ENCODE measurements at regions not wholly inside any gene's neighbourhood (a gene's known extent, or its start where the extent isn't known, plus 50 kb on each side); places are given as distances from the start of the nearest gene placed in this dataset.

DNA sequence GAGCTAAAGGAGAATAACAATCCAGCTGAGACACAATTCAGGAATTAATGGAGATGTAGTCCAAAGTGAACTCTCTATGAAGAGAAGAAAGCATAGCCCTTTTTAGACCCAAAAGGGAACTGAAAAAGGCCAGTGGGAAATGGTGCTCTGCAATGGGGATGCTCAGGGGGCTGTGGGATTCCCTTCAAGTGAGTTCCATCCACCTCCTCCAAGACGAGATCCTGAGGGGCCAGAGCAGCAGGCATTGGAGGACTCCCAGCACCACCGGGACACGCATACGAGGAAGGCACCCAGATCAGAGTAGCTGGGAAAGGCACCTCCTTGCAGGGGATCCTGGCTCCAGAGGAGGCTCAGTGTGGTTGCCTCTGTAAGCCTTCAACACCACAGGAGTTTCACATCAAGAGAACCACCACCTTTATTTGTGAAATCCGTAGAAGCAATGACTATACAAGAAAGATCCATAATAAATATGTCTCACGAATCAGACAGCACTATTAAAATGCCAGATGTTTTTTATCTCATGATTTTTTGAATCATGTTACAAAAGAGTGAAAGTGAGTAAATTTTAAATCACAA is 288.2 kb downstream of the MED10 start:
- Histone ChIP-seq H3K4me2 (ENCODE audit: extremely low read depth, insufficient read depth, low read length) (no peak overlapping the region), H3K27me3 (ENCODE audit: control insufficient read depth, insufficient read depth, low read length) (no peaks in the 10 kb centered on the region), H3K9me3 (ENCODE audit: control insufficient read depth, insufficient read depth, low read depth, low read length) (no peaks in the 10 kb centered on the region), H3K27ac (ENCODE audit: insufficient read depth, low read length) (no peak overlapping the region), H3K79me2 (ENCODE audit: control insufficient read depth, insufficient read depth, low read length) (no peaks in the 10 kb centered on the region), H3K36me3 (ENCODE audit: control insufficient read depth, insufficient read depth, low read length) (no peaks in the 10 kb centered on the region), H3K9ac (ENCODE audit: insufficient read depth, low read length) (no peak overlapping the region), H2AFZ (ENCODE audit: low read length) (no peak overlapping the region), H4K20me1 (ENCODE audit: control insufficient read depth, extremely low read depth, insufficient read depth, low read length) (no peaks in the 10 kb centered on the region), H3K4me3 (replicated peaks in 1 of 4; ENCODE audit: control extremely low read depth in 1 of 4, insufficient read depth in 1 of 4, low read depth in 3 of 4, low read length in 4 of 4) (no peak overlapping the region), H3K4me1 (ENCODE audit: control insufficient read depth, extremely low read depth, insufficient read depth, low read length) (no peaks in the 10 kb centered on the region)
- no peak for DNase-seq (ENCODE audit: low read depth in 2 of 2)
- TF ChIP-seq, protein P1, sequence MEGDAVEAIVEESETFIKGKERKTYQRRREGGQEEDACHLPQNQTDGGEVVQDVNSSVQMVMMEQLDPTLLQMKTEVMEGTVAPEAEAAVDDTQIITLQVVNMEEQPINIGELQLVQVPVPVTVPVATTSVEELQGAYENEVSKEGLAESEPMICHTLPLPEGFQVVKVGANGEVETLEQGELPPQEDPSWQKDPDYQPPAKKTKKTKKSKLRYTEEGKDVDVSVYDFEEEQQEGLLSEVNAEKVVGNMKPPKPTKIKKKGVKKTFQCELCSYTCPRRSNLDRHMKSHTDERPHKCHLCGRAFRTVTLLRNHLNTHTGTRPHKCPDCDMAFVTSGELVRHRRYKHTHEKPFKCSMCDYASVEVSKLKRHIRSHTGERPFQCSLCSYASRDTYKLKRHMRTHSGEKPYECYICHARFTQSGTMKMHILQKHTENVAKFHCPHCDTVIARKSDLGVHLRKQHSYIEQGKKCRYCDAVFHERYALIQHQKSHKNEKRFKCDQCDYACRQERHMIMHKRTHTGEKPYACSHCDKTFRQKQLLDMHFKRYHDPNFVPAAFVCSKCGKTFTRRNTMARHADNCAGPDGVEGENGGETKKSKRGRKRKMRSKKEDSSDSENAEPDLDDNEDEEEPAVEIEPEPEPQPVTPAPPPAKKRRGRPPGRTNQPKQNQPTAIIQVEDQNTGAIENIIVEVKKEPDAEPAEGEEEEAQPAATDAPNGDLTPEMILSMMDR (conservative IDR thresholded peaks at IDR 0.05 in 1 of 2, IDR thresholded peaks at IDR 0.05 in 1 of 2; ENCODE audit: low read depth in 1 of 2, low read length in 2 of 2): no peak
- TF ChIP-seq EZH2 (IDR thresholded peaks at IDR 0.05; ENCODE audit: low read length, missing control alignments): no peak

DNA sequence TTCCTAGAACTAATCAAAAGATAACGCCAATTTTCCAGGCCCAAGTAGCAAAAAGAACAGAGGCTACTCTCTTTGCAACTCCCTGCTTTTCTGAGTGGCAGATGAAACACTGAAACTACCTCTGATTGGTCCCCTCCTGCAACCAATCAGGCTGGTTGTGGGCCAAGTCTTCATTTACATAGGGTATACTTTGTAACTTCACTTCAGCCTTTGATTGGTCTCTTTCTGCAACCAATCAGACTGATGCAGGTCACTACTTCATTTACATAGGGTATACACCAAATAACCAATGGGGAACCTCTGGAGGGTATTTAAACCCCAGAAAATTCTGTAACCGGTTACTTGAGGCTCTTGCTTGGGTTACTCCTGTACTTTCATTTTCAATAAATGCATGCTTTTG is 289.6 kb downstream of the MED10 start:
- no peaks in the 10 kb centered on the region for H3K4me1 ChIP-seq (ENCODE audit: control insufficient read depth, extremely low read depth, insufficient read depth, low read length)
- no peak overlapping the region for H2AFZ ChIP-seq (ENCODE audit: low read length)
- no peaks in the 10 kb centered on the region for H4K20me1 ChIP-seq (ENCODE audit: control insufficient read depth, extremely low read depth, insufficient read depth, low read length)
- H3K79me2 ChIP-seq (ENCODE audit: control insufficient read depth, insufficient read depth, low read length): no peaks in the 10 kb centered on the region
- no peak for DNase-seq (ENCODE audit: low read depth in 2 of 2)
- no peaks in the 10 kb centered on the region for H3K9me3 ChIP-seq (ENCODE audit: control insufficient read depth, insufficient read depth, low read depth, low read length)
- H3K27ac ChIP-seq (ENCODE audit: insufficient read depth, low read length): no peak overlapping the region
- H3K4me2 ChIP-seq (ENCODE audit: extremely low read depth, insufficient read depth, low read length): no peak overlapping the region
- no peaks in the 10 kb centered on the region for H3K36me3 ChIP-seq (ENCODE audit: control insufficient read depth, insufficient read depth, low read length)
- no peaks in the 10 kb centered on the region for H3K27me3 ChIP-seq (ENCODE audit: control insufficient read depth, insufficient read depth, low read length)
- TF ChIP-seq, protein P1 (conservative IDR thresholded peaks at IDR 0.05 in 1 of 2, IDR thresholded peaks at IDR 0.05 in 1 of 2; ENCODE audit: low read depth in 1 of 2, low read length in 2 of 2): no peak
- no peak for TF ChIP-seq EZH2 (IDR thresholded peaks at IDR 0.05; ENCODE audit: low read length, missing control alignments)
- H3K9ac ChIP-seq (ENCODE audit: insufficient read depth, low read length): no peak overlapping the region
- no peak overlapping the region for H3K4me3 ChIP-seq (replicated peaks in 1 of 4; ENCODE audit: control extremely low read depth in 1 of 4, insufficient read depth in 1 of 4, low read depth in 3 of 4, low read length in 4 of 4)

DNA sequence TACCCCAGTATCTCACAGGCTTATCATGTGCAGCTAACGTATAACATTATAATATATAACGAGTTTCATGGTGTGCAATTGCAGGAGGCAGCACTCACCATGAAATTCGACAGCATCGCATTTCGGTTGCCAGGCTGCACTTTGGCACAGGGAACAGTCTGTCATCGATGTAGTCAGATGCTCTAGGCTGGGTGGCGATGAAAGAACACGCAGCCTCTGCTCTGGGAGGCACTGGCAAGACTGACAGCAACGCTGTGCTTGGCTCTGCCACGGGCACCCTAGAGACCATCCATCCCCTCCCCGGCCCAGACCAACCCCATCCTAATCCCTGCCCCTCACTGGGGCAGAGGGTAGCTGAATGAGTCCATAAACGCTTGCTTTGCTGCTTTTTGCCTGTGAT is 290.8 kb downstream of the MED10 start:
- no peak for TF ChIP-seq EZH2 (IDR thresholded peaks at IDR 0.05; ENCODE audit: low read length, missing control alignments)
- TF ChIP-seq, protein P1 (conservative IDR thresholded peaks at IDR 0.05 in 1 of 2, IDR thresholded peaks at IDR 0.05 in 1 of 2; ENCODE audit: low read depth in 1 of 2, low read length in 2 of 2): no peak
- Histone ChIP-seq H3K27ac (ENCODE audit: insufficient read depth, low read length) (no peak overlapping the region), H4K20me1 (ENCODE audit: control insufficient read depth, extremely low read depth, insufficient read depth, low read length) (no peaks in the 10 kb centered on the region), H3K9ac (ENCODE audit: insufficient read depth, low read length) (no peak overlapping the region), H3K36me3 (ENCODE audit: control insufficient read depth, insufficient read depth, low read length) (no peaks in the 10 kb centered on the region), H3K79me2 (ENCODE audit: control insufficient read depth, insufficient read depth, low read length) (no peaks in the 10 kb centered on the region), H3K4me1 (ENCODE audit: control insufficient read depth, extremely low read depth, insufficient read depth, low read length) (no peaks in the 10 kb centered on the region), H3K4me3 (replicated peaks in 1 of 4; ENCODE audit: control extremely low read depth in 1 of 4, insufficient read depth in 1 of 4, low read depth in 3 of 4, low read length in 4 of 4) (no peak overlapping the region), H2AFZ (ENCODE audit: low read length) (no peak overlapping the region), H3K9me3 (ENCODE audit: control insufficient read depth, insufficient read depth, low read depth, low read length) (no peaks in the 10 kb centered on the region), H3K27me3 (ENCODE audit: control insufficient read depth, insufficient read depth, low read length) (no peaks in the 10 kb centered on the region), H3K4me2 (ENCODE audit: extremely low read depth, insufficient read depth, low read length) (no peak overlapping the region)
- DNase-seq (ENCODE audit: low read depth in 2 of 2): no peak

Data from fibroblast of lung (primary cell).